ENCODE measurements at regions not wholly inside any gene's neighbourhood (a gene's known extent, or its start where the extent isn't known, plus 50 kb on each side); places are given as distances from the start of the nearest gene placed in this dataset.

DNA sequence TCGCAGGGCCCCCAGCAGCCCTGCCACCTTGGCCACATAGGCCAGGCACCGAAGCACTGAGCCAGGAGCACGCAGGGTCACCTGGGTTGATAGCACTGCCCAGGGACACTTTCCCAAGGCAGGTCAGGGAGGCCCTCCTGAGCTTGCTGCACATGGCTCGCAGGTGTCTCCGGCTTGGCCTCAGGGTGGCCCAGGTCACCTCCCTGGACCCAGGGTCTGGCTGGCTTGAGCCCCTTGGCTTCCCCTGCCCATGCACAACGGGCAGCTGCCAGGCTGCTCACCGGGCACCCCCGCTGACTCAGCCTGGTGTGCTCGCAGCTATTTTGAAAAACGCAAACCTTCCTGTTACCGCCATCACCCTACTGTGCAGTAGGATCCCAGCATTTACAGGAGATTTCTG is 502.3 kb downstream of the EIPR1 start:
- TF ChIP-seq, protein P1, sequence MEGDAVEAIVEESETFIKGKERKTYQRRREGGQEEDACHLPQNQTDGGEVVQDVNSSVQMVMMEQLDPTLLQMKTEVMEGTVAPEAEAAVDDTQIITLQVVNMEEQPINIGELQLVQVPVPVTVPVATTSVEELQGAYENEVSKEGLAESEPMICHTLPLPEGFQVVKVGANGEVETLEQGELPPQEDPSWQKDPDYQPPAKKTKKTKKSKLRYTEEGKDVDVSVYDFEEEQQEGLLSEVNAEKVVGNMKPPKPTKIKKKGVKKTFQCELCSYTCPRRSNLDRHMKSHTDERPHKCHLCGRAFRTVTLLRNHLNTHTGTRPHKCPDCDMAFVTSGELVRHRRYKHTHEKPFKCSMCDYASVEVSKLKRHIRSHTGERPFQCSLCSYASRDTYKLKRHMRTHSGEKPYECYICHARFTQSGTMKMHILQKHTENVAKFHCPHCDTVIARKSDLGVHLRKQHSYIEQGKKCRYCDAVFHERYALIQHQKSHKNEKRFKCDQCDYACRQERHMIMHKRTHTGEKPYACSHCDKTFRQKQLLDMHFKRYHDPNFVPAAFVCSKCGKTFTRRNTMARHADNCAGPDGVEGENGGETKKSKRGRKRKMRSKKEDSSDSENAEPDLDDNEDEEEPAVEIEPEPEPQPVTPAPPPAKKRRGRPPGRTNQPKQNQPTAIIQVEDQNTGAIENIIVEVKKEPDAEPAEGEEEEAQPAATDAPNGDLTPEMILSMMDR (IDR thresholded peaks at IDR 0.05) = no peak
- no peak for TF ChIP-seq EZH2 (IDR thresholded peaks at IDR 0.05)
